GM23248 (cell line): ENCODE measurements at regions not wholly inside any gene's neighbourhood (a gene's known extent, or its start where the extent isn't known, plus 50 kb on each side); places are given as distances from the start of the nearest gene placed in this dataset.

Experiments used
- EZH2 ChIP-seq: fragments of 200-600 bp; sonication (generic); IDR thresholded peaks from 2 replicates; pipeline ENCODE4 v1.6.1; 2018; ENCODE audit warnings: antibody characterized with exemption, mild to moderate bottlenecking; ENCODE audit not compliant: insufficient read depth, poor library complexity, severe bottlenecking
- EZH2phosphoT487 ChIP-seq: fragments of 200-600 bp; sonication (generic); IDR thresholded peaks from 2 replicates; pipeline ENCODE4 v1.6.1; 2018; ENCODE audit warnings: antibody characterized with exemption, moderate library complexity, mild to moderate bottlenecking, low read depth; ENCODE audit not compliant: insufficient read depth

DNA sequence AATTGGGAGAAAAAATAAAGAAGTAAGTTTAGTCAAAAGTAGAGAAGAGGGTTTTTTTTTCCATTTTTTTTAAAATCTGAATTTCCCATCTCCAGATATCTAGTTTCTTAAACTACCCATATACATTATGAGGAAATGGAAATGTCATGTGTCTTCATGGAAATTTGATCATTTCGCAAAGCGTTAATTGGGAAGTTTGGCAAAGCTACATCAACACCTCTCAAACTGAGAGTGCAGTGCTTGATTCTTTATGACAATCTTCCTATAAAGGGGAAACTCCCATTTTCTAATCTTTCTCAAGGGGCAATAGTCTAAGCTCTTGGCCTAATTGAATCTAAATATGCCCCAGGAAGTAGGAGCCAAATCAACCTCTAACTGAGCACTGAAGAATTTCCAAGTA, 110.4 kb upstream of the INHBA start:
- TF ChIP-seq EZH2phosphoT487, result no peak
- no peak for TF ChIP-seq EZH2
